Stomach (tissue), 4 donors: ENCODE measurements at regions not wholly inside any gene's neighbourhood (a gene's known extent, or its start where the extent isn't known, plus 50 kb on each side); places are given as distances from the start of the nearest gene placed in this dataset.

ENCODE experiments used
- CTCF ChIP-seq, 7 experiments: fragments of 450-650 bp in 4 of 7; fragments of 200-600 bp in 3 of 7; sonication (generic) in 3 of 7; IDR thresholded peaks; one replicate each; pipeline ENCODE4 v1.5.1; 2016 to 2019; ENCODE audit warnings: antibody characterized with exemption in 7 of 7, control low read depth in 2 of 7, mild to moderate bottlenecking in 1 of 7
- EP300 ChIP-seq: sonication (generic); formaldehyde crosslinking; IDR thresholded peaks from one replicate; pipeline ENCODE4 v1.6.1; 2017; ENCODE audit warnings: antibody characterized with exemption
- POLR2AphosphoS5 ChIP-seq, 3 donors: sonication (generic); formaldehyde crosslinking; IDR thresholded peaks; one replicate each; pipeline ENCODE4 v1.6.1; 2016; ENCODE audit warnings: antibody characterized with exemption in 3 of 3

- no peak for TF ChIP-seq CTCF (IDR thresholded peaks at IDR 0.05)
- no peak for TF ChIP-seq POLR2AphosphoS5 (IDR thresholded peaks at IDR 0.05)
- no peak for TF ChIP-seq EP300
Measured at GRCh38 chr17:69950701-69951418, 124.2 kb upstream of the KCNJ16 start.
